Ectodermal cell (in vitro differentiated cells): ENCODE measurements at regions not wholly inside any gene's neighbourhood (a gene's known extent, or its start where the extent isn't known, plus 50 kb on each side); places are given as distances from the start of the nearest gene placed in this dataset.
A peak's percentile ranks its signal among the peaks of the same experiment; 100 is the strongest.

Experiments
- H3K27ac ChIP-seq: 2 replicates; pipeline ENCODE4 v1.7.0; 2013; ENCODE audit warnings: mild to moderate bottlenecking, low read depth, low read length; ENCODE audit not compliant: insufficient read depth, poor library complexity, severe bottlenecking
- H3K27me3 ChIP-seq: 2 replicates; pipeline ENCODE4 v1.7.0; 2013; ENCODE audit warnings: mild to moderate bottlenecking, low read length; ENCODE audit not compliant: insufficient read depth, control insufficient read depth, poor library complexity, severe bottlenecking
- H3K36me3 ChIP-seq: one replicate; pipeline ENCODE4 v1.7.0; 2013; ENCODE audit warnings: low read length; ENCODE audit not compliant: control insufficient read depth, insufficient read depth
- H3K4me1 ChIP-seq: one replicate; pipeline ENCODE4 v1.7.0; 2013; ENCODE audit warnings: low read length; ENCODE audit not compliant: control insufficient read depth, insufficient read depth
- H3K4me3 ChIP-seq: 2 replicates; pipeline ENCODE4 v1.7.0; 2013; ENCODE audit warnings: low read depth, low read length, control low read depth; ENCODE audit not compliant: insufficient read depth
- H3K9me3 ChIP-seq: 2 replicates; pipeline ENCODE4 v1.7.0; 2013; ENCODE audit warnings: mild to moderate bottlenecking, low read length, moderate library complexity; ENCODE audit not compliant: control insufficient read depth
- WGBS, 2 experiments: methylation state at CpG; one replicate each; pipeline ENCODE4 v1.1.7; 2013; ENCODE audit warnings: missing lambda C conversion rate in 2 of 2; 5-methylcytosine and 5-hydroxymethylcytosine counted together

- no peaks in the 10 kb centered on the region for H3K36me3 ChIP-seq
- no peaks in the 10 kb centered on the region for H3K27me3 ChIP-seq
- no peaks in the 10 kb centered on the region for H3K4me1 ChIP-seq
- H3K4me3 ChIP-seq, result no peak overlapping the region
- WGBS, 2 experiments, result 93 to 94% methylated on average over 8 of the region's 8 CpGs
- no peaks in the 10 kb centered on the region for H3K9me3 ChIP-seq
- no peak overlapping the region for H3K27ac ChIP-seq
Measured at GRCh38 chr2:5869936-5870335, 177.8 kb downstream of the SOX11 start.

- no peaks in the 10 kb centered on the region for H3K9me3 ChIP-seq
- no peaks in the 10 kb centered on the region for H3K36me3 ChIP-seq
- H3K27me3 ChIP-seq, result no peaks in the 10 kb centered on the region
- H3K4me1 ChIP-seq, result no peaks in the 10 kb centered on the region
- H3K27ac ChIP-seq, result no peak overlapping the region
- 90 to 92% methylated on average over 4 of the region's 4 CpGs for WGBS, 2 experiments
- no peak overlapping the region for H3K4me3 ChIP-seq
Measured at GRCh38 chr2:5877360-5877759, 185.2 kb downstream of the SOX11 start.

DNA sequence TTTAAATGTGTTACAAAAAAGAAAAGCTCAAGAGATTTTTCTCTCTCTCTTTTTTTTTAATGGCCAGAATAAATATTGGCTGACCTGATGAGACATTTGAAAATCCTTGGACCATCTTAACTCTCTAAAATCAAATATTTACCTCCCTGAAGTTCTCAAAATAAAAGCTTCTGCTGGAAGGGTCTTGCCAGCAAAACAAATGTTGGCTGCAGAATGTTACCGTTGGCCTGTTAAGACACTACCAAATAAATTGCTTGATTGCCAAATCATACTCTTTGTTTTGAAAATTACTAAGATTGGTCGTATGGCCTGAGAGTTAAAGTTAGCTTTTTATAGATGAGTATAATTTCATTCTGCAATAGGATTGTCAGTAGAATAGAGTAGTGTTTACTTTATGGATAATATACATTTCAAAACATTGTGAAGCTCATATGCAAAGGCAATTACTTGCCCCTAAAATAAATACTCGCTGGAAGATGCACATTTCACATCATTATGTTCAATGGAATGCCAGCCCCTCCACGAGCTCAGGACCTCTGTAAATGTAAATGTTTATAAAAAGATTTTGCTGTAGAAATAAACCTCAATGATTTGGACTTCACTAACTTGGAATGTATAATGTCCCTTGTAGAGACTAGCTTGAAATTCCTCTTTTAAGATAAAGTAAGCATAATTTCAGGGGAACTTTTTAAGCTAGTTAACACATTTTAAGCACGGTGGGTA is 193.4 kb downstream of the SOX11 start:
- Histone ChIP-seq H3K4me1 (peaks cover 7% of the 10 kb centered on the region), H3K36me3 (no peaks in the 10 kb centered on the region), H3K4me3 (no peak overlapping the region), H3K27ac (peak overlapping the region; percentile 8), H3K27me3 (no peaks in the 10 kb centered on the region), H3K9me3 (no peaks in the 10 kb centered on the region)
- 82% methylated on average over 3 to 5 of the region's 5 CpGs for WGBS, 2 experiments

- no peaks in the 10 kb centered on the region for H3K36me3 ChIP-seq
- H3K27me3 ChIP-seq, result no peaks in the 10 kb centered on the region
- no peaks in the 10 kb centered on the region for H3K9me3 ChIP-seq
- H3K4me1 ChIP-seq, result peaks cover 7% of the 10 kb centered on the region
- H3K4me3 ChIP-seq, result no peak overlapping the region
- WGBS, 2 experiments, result 88 to 92% methylated on average over 6 of the region's 6 CpGs
- H3K27ac ChIP-seq, result no peak overlapping the region
Measured at GRCh38 chr2:5886462-5886861, 194.3 kb downstream of the SOX11 start.

- Histone ChIP-seq H3K36me3 (no peaks in the 10 kb centered on the region), H3K4me3 (no peak overlapping the region), H3K9me3 (no peaks in the 10 kb centered on the region), H3K27me3 (no peaks in the 10 kb centered on the region), H3K27ac (no peak overlapping the region), H3K4me1 (peaks cover 7% of the 10 kb centered on the region)
- 89 to 100% methylated on average over 1 of the region's 1 CpG for WGBS, 2 experiments
Measured at GRCh38 chr2:5888126-5888525, 195.9 kb downstream of the SOX11 start.

- 60 to 71% methylated on average over 4 to 5 of the region's 5 CpGs for WGBS, 2 experiments
- Histone ChIP-seq H3K4me1 (peaks cover 7% of the 10 kb centered on the region), H3K4me3 (no peak overlapping the region), H3K27me3 (no peaks in the 10 kb centered on the region), H3K27ac (no peak overlapping the region), H3K9me3 (no peaks in the 10 kb centered on the region), H3K36me3 (no peaks in the 10 kb centered on the region)
Measured at GRCh38 chr2:5889519-5889918, 197.3 kb downstream of the SOX11 start.

- Histone ChIP-seq H3K27me3 (no peaks in the 10 kb centered on the region), H3K9me3 (no peaks in the 10 kb centered on the region), H3K27ac (no peak overlapping the region), H3K36me3 (no peaks in the 10 kb centered on the region), H3K4me3 (no peak overlapping the region), H3K4me1 (no peaks in the 10 kb centered on the region)
- 83 to 87% methylated on average over 5 of the region's 5 CpGs for WGBS, 2 experiments
Measured at GRCh38 chr2:5894355-5894754, 202.2 kb downstream of the SOX11 start.

GRCh38 chr2:5895284-5895683 is 203.1 kb downstream of the SOX11 start:
- H3K4me3 ChIP-seq, result no peak overlapping the region
- H3K27me3 ChIP-seq, result no peaks in the 10 kb centered on the region
- no peaks in the 10 kb centered on the region for H3K36me3 ChIP-seq
- H3K9me3 ChIP-seq, result no peaks in the 10 kb centered on the region
- WGBS, 2 experiments, result 93 to 95% methylated on average over 11 of the region's 11 CpGs
- no peaks in the 10 kb centered on the region for H3K4me1 ChIP-seq
- H3K27ac ChIP-seq, result no peak overlapping the region

DNA sequence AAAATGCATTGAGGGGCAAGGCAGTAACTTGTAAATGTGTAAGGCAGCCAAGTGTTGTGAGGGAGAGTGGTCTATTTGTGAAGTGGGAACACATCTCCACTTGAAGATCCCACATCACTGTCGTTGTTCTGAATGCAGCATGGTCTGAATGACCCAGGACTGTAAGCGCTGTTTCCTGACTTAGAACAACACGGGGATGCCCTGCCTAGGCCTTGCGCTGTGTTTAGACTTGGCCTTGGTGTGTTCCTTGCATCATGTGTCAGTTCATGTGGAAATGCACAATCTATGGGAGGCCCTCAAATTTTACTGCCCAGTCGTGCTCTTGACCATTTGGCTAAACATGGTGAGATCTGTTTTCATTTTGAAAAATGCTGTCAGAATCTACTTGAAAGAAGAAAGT is 205.1 kb downstream of the SOX11 start:
- H3K9me3 ChIP-seq, result no peaks in the 10 kb centered on the region
- no peak overlapping the region for H3K27ac ChIP-seq
- 92 to 95% methylated on average over 5 of the region's 5 CpGs for WGBS, 2 experiments
- no peaks in the 10 kb centered on the region for H3K27me3 ChIP-seq
- no peak overlapping the region for H3K4me3 ChIP-seq
- H3K36me3 ChIP-seq, result no peaks in the 10 kb centered on the region
- no peaks in the 10 kb centered on the region for H3K4me1 ChIP-seq

GRCh38 chr2:5898667-5899066 is 206.5 kb downstream of the SOX11 start:
- WGBS, 2 experiments, result 88% methylated on average over 3 of the region's 3 CpGs
- no peaks in the 10 kb centered on the region for H3K9me3 ChIP-seq
- H3K27me3 ChIP-seq, result no peaks in the 10 kb centered on the region
- no peaks in the 10 kb centered on the region for H3K4me1 ChIP-seq
- no peak overlapping the region for H3K27ac ChIP-seq
- no peak overlapping the region for H3K4me3 ChIP-seq
- no peaks in the 10 kb centered on the region for H3K36me3 ChIP-seq

DNA sequence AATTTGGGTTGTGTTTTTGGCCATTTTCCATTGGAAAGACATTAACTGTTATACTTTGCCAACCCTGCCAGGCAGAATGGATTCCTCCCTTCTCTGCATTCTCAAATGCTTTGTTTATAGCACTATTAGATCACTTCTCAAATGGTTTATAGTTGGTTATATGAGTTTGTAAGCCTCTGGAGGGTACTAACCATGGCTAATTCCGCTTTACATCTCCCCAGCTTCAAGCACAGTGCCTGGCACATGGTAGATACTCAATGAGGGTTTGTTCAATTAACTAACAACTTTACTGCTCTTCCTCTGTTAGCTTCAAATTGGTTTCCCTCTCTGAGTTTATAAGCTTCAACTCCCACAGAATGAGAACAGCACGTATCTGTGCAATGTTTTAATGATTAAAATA is 213.5 kb downstream of the SOX11 start:
- WGBS, 2 experiments, result 83 to 100% methylated on average over 1 to 2 of the region's 2 CpGs
- Histone ChIP-seq H3K4me1 (no peaks in the 10 kb centered on the region), H3K27ac (no peak overlapping the region), H3K36me3 (no peaks in the 10 kb centered on the region), H3K4me3 (no peak overlapping the region), H3K27me3 (no peaks in the 10 kb centered on the region), H3K9me3 (no peaks in the 10 kb centered on the region)
